Epithelial cell of esophagus (primary cell): ENCODE measurements at regions not wholly inside any gene's neighbourhood (a gene's known extent, or its start where the extent isn't known, plus 50 kb on each side); places are given as distances from the start of the nearest gene placed in this dataset.
A peak's percentile ranks its signal among the peaks of the same experiment; 100 is the strongest.

Experiments
- DNase-seq: peaks from one replicate; pipeline ENCODE4 v3.0.0; 2010; ENCODE audit warnings: low read depth
- H3K4me3 ChIP-seq: 2 replicates; pipeline ENCODE4 v1.5.1; 2011; ENCODE audit warnings: mild to moderate bottlenecking, low read length, control low read depth
- TF ChIP-seq, protein P1 (sequence below): IDR thresholded peaks from 2 replicates; pipeline ENCODE4 v1.5.1; 2011; ENCODE audit warnings: low read depth, mild to moderate bottlenecking, low read length, control low read depth, inconsistent platforms; ENCODE audit not compliant: insufficient read depth; ENCODE audit errors: missing control alignments

DNA sequence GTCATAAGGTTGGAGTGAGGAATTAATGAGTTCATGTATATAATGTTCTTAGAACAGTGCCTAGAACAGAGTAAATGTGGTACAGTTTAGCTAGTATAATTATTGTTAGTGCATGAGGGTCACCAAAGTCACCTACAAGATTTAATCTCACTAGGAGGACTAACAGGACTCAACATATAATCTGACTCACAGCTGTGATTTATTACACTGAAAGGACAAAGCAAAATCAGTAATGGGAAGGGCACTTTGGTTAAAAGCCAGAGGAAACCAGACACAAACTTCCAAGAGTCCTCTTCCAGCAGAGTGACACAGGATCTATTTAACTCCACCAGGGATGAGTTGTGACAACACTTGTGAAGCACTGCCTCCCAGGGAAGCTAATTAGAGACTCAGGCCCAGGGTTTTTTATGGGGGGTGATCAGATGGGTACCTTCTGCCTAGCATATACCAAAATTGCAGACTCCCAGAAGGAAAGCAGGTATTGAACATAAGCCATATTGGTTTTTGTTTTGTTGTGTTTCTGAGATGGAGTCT, 341.2 kb upstream of the DACH1 start:
- TF ChIP-seq, protein P1, sequence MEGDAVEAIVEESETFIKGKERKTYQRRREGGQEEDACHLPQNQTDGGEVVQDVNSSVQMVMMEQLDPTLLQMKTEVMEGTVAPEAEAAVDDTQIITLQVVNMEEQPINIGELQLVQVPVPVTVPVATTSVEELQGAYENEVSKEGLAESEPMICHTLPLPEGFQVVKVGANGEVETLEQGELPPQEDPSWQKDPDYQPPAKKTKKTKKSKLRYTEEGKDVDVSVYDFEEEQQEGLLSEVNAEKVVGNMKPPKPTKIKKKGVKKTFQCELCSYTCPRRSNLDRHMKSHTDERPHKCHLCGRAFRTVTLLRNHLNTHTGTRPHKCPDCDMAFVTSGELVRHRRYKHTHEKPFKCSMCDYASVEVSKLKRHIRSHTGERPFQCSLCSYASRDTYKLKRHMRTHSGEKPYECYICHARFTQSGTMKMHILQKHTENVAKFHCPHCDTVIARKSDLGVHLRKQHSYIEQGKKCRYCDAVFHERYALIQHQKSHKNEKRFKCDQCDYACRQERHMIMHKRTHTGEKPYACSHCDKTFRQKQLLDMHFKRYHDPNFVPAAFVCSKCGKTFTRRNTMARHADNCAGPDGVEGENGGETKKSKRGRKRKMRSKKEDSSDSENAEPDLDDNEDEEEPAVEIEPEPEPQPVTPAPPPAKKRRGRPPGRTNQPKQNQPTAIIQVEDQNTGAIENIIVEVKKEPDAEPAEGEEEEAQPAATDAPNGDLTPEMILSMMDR, result no peak
- DNase-seq, result no peak
- no peak overlapping the region for H3K4me3 ChIP-seq

DNA sequence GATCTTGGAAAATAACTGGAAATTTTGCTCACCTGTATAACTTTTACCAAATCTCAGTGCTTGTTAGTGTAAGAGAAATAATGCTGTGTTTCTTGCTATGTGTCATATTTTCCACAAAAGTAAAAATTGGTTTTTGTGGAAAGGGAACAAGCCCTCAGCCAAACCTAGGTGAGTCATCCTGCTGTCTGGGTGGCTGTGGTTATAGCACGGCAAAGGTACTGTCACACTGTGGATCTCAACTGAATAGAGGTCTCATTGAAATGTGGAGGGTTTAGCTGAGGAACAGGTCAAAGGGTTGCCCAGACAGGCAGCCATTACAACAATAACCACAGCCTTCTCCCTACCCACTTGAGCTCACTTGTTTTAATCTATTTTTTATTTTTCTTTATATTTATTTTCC, 338.8 kb upstream of the DACH1 start:
- TF ChIP-seq, protein P1, result no peak
- H3K4me3 ChIP-seq, result no peak overlapping the region

DNA sequence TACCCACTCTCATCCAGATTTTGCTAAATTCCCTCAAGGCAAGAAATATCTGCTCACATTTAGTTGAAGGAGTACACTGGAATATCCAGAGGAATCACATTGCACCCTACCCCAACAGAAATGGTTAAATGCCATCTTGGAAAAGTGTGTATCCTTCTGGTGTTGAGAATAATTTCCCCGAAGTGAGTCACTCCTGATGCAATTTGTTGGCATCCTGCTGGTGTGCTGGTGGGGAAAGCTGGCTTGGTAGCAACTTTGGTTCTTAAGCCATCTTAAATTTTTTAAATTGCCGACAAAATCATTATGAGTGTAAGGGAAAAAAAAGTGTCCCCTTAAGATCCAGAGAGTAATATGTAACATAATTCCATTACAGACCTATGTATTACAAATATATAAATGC, 337.3 kb upstream of the DACH1 start:
- TF ChIP-seq, protein P1, result no peak
- DNase-seq, result peak; percentile 75
- H3K4me3 ChIP-seq, result no peak overlapping the region

More for the DNA sequence above, 338.8 kb upstream of the DACH1 start:
- DNase-seq, result peak; percentile 60

DNA sequence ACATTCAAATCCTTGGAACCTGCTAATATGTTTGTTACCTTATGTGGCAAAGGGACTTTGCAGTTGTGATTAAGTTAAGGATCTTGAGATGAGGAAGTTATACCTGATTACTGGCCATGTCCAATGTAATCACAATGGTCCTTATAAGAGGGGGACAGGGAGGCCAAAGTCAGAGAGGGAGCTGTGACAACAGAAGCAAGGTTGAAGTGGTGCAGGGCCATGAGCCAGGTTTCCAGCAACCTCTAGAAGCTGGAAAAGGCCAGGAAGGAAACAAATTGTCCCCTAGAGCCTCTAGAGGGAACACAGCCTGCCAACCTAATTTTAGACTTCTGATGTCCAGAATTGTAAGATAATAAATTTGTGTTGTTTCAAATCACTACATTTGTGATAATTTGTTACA, 334.7 kb upstream of the DACH1 start:
- H3K4me3 ChIP-seq, result no peak overlapping the region
- DNase-seq, result no peak
- TF ChIP-seq, protein P1, result no peak

DNA sequence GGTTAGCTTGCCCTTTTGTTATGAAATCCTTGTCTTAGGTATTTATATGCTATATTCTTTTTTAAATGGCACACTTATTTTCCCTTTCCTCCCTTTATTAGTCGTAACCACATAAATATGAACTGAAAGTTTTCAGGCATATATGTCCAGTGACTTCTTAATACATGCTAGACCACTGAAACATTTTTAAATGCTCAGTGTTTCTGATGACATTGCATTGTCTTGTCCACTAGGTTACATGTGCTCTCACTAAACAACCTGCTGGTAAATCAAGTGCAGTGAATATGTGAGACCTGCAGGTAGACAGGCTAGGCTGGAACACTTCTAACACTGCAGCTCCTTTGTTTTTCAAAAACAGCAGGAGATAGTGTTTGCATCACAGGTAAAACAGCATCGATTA, 332.6 kb upstream of the DACH1 start:
- no peak overlapping the region for H3K4me3 ChIP-seq
- DNase-seq, result no peak
- TF ChIP-seq, protein P1, result no peak

DNA sequence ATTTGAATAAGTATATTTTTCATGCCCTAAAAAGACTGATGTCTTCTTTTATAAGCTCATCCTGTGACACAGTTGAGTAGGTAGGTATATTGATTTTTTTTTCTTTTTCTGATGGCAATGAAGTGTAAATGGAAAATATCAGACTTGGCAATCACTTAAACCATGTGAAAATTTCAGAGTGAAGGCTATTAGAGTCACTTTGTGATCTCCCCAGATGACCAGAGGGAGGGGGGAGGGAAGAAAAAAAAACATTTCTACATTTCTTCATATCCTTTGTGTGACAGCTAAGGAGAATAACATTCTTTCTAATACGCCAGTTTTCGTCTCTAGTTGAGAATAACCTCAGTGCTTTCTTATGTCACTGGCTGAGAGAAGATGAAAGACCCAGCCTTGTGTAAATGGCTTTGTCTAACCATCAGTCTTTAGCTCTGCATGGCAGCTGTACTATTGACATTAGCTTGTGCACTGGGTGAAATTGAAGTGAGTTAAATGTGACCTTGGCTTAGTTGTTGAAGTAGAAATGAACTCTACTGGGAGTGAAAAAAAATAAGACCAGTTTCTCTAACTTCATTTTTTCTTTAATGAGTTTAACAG, 332.1 kb upstream of the DACH1 start:
- no peak overlapping the region for H3K4me3 ChIP-seq
- TF ChIP-seq, protein P1, result no peak
- no peak for DNase-seq

DNA sequence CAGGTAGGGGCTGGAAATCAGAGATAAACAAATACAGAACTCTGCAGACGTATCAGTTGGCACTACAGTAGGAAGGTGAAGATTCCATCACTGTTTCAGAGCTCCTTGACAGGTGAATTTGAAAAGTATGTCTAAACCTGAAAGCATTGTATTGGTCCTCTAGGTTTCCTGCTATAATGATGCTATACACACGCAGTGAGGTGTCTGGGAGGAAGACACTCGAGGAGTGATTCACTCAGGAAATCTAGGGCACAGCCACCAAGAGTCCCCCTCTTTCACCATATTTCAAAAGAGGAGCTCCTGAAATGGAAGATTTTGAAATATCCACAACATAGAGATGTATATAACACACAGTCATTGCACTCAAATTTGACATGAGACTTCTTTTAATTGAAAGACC, 331.0 kb upstream of the DACH1 start:
- DNase-seq, result no peak
- H3K4me3 ChIP-seq, result no peak overlapping the region
- TF ChIP-seq, protein P1, result no peak
